Adrenal gland (tissue), 9 donors: ENCODE measurements at regions not wholly inside any gene's neighbourhood (a gene's known extent, or its start where the extent isn't known, plus 50 kb on each side); places are given as distances from the start of the nearest gene placed in this dataset.

Experiments used
- DNase-seq, 7 donors: peaks; one replicate each; pipeline ENCODE4 v3.0.0-alpha.2; 2019 to 2020
- H3K27ac ChIP-seq, 5 donors: fragments of 200-600 bp; sonication (generic) in 4 of 5; 1 replicate in 3 of 5; 2 replicates in 2 of 5; pipeline versions ENCODE4 v1.5.1 to v1.8.0; 2016 to 2020; ENCODE audit warnings: mild to moderate bottlenecking in 1 of 5
- H3K27me3 ChIP-seq: fragments of 200-600 bp; 2 replicates; pipeline ENCODE4 v1.8.0; 2021
- H3K36me3 ChIP-seq, 2 donors: fragments of 200-600 bp; replicated peaks in 1 of 2; 1 replicate in 1 of 2; 2 replicates in 1 of 2; pipeline versions ENCODE4 v1.5.1 to v1.8.0; 2018 to 2022
- H3K4me1 ChIP-seq, 2 donors: fragments of 200-600 bp; replicated peaks in 1 of 2; 1 replicate in 1 of 2; 2 replicates in 1 of 2; pipeline versions ENCODE4 v1.5.1 to v1.8.0; 2018 to 2021
- H3K4me3 ChIP-seq, 4 donors: fragments of 200-600 bp; sonication (generic) in 3 of 4; one replicate each; pipeline ENCODE4 v1.5.1; 2016 to 2018
- H3K9me3 ChIP-seq, 3 donors: fragments of 200-600 bp; sonication (generic) in 1 of 3; replicated peaks in 1 of 3; 1 replicate in 2 of 3; 2 replicates in 1 of 3; pipeline versions ENCODE4 v1.5.1 to v1.8.0; 2016 to 2021
- CTCF ChIP-seq, 6 experiments: fragments of 450-650 bp in 4 of 6; fragments of 200-600 bp in 2 of 6; sonication (generic) in 1 of 6; IDR thresholded peaks; 1 replicate in 5 of 6; 2 replicates in 1 of 6; pipeline versions ENCODE4 v1.5.1 to v1.8.0; 2016 to 2021; ENCODE audit warnings: antibody characterized with exemption in 6 of 6, mild to moderate bottlenecking in 2 of 6, moderate library complexity in 1 of 6
- POLR2A ChIP-seq, 2 donors: fragments of 450-650 bp; IDR thresholded peaks; one replicate each; pipeline ENCODE4 v1.6.1; 2017; ENCODE audit warnings: antibody characterized with exemption in 2 of 2, mild to moderate bottlenecking in 2 of 2, moderate library complexity in 1 of 2
- WGBS, 4 donors: extraction: QIAGEN DNeasy Blood & Tissue Kit in 2 of 4; methylation state at CpG; one replicate each; pipeline versions ENCODE4 v1.1.5 to v1.1.7; 2013 to 2017; 5-methylcytosine and 5-hydroxymethylcytosine counted together
- intact Hi-C, 2 donors: fragments of 100-400 bp; cut with DNase I; formaldehyde crosslinking; loops; one replicate each; pipeline versions ENCODE4 v1.14.1 to v1.15.0; 2022 to 2023
- donor health status: healthy with polysubstance abuse.
- donor health status: Bipolar disorder and iron deficiency.
- donor health status: DM: yes; HTN: yes; CAD: no.
- donor health status: DM: no; HTN: no; CAD: no.
- donor health status: DM: no; HTN: no; CAD: no.

GRCh38 chr13:112244061-112244460 is 132.1 kb upstream of the SPACA7 start:
- WGBS, 4 donors: 68 to 75% (median 72%) methylated on average over 11 of the region's 11 CpGs
- no peak for DNase-seq

GRCh38 chr13:112244495-112245177 is 131.5 kb upstream of the SPACA7 start:
- TF ChIP-seq CTCF (IDR thresholded peaks at IDR 0.05): no peak
- no peak for TF ChIP-seq POLR2A (IDR thresholded peaks at IDR 0.05)
- peak in 1 of 7 donors; percentile 28 for DNase-seq
- Histone ChIP-seq H3K4me1 (no peaks in the 10 kb centered on the region), H3K36me3 (no peaks in the 10 kb centered on the region), H3K27ac (no peak overlapping the region), H3K9me3 (no peaks in the 10 kb centered on the region), H3K27me3 (peaks cover 7% of the 10 kb centered on the region), H3K4me3 (no peak overlapping the region)
- WGBS, 4 donors: 71 to 82% (median 73%) methylated on average over 13 to 16 of the region's 16 CpGs
- intact Hi-C loops: no loop called here

More at GRCh38 chr13:112244061-112244460, 132.1 kb upstream of the SPACA7 start:
- no peak overlapping the region for H3K27ac ChIP-seq
- TF ChIP-seq POLR2A (IDR thresholded peaks at IDR 0.05) (no peak), CTCF (IDR thresholded peaks at IDR 0.05) (no peak)
- no peak overlapping the region for H3K4me3 ChIP-seq
- intact Hi-C loops: no loop called here
- no peaks in the 10 kb centered on the region for H3K36me3 ChIP-seq
- H3K27me3 ChIP-seq: peaks cover 7% of the 10 kb centered on the region
- no peaks in the 10 kb centered on the region for H3K9me3 ChIP-seq
- no peaks in the 10 kb centered on the region for H3K4me1 ChIP-seq

GRCh38 chr13:112245179-112245724 is 130.9 kb upstream of the SPACA7 start:
- peaks cover 7% of the 10 kb centered on the region for H3K27me3 ChIP-seq
- no peaks in the 10 kb centered on the region for H3K4me1 ChIP-seq
- H3K4me3 ChIP-seq: no peak overlapping the region
- H3K27ac ChIP-seq: no peak overlapping the region
- WGBS, 4 donors: 83 to 92% (median 89%) methylated on average over 23 to 25 of the region's 25 CpGs
- peak in 1 of 7 donors; percentile 35 for DNase-seq
- H3K9me3 ChIP-seq: no peaks in the 10 kb centered on the region
- H3K36me3 ChIP-seq: no peaks in the 10 kb centered on the region
- TF ChIP-seq CTCF (IDR thresholded peaks at IDR 0.05): no peak
- no peak for TF ChIP-seq POLR2A (IDR thresholded peaks at IDR 0.05)
- intact Hi-C loops: no loop called here

GRCh38 chr13:112245989-112246388 is 130.2 kb upstream of the SPACA7 start:
- TF ChIP-seq CTCF (IDR thresholded peaks at IDR 0.05): no peak
- no peak for TF ChIP-seq POLR2A (IDR thresholded peaks at IDR 0.05)
- Histone ChIP-seq H3K36me3 (no peaks in the 10 kb centered on the region), H3K9me3 (no peaks in the 10 kb centered on the region), H3K27ac (no peak overlapping the region), H3K4me1 (no peaks in the 10 kb centered on the region), H3K4me3 (no peak overlapping the region), H3K27me3 (peaks cover 7% of the 10 kb centered on the region)
- DNase-seq: peak in 1 of 7 donors; percentile 37
- WGBS, 4 donors: 71 to 83% (median 75%) methylated on average over 8 to 9 of the region's 9 CpGs
- intact Hi-C loops: no loop called here
